Epithelial cell of esophagus (primary cell): ENCODE measurements at regions not wholly inside any gene's neighbourhood (a gene's known extent, or its start where the extent isn't known, plus 50 kb on each side); places are given as distances from the start of the nearest gene placed in this dataset.

ENCODE experiments used
- DNase-seq: peaks from one replicate; pipeline ENCODE4 v3.0.0; 2010; ENCODE audit warnings: low read depth
- H3K4me3 ChIP-seq: 2 replicates; pipeline ENCODE4 v1.5.1; 2011; ENCODE audit warnings: mild to moderate bottlenecking, low read length, control low read depth
- CTCF ChIP-seq: IDR thresholded peaks from 2 replicates; pipeline ENCODE4 v1.5.1; 2011; ENCODE audit warnings: low read depth, mild to moderate bottlenecking, low read length, control low read depth, inconsistent platforms; ENCODE audit not compliant: insufficient read depth; ENCODE audit errors: missing control alignments

GRCh38 chr1:56418151-56418631 is 161.2 kb downstream of the PLPP3 start:
- no peak overlapping the region for H3K4me3 ChIP-seq
- no peak for TF ChIP-seq CTCF
- no peak for DNase-seq

- no peak for TF ChIP-seq CTCF
- H3K4me3 ChIP-seq, result no peak overlapping the region
- DNase-seq, result peak; percentile 28
Measured at GRCh38 chr1:56417646-56418045, 161.7 kb downstream of the PLPP3 start.

GRCh38 chr1:56416495-56416894 is 162.9 kb downstream of the PLPP3 start:
- H3K4me3 ChIP-seq, result no peak overlapping the region
- DNase-seq, result no peak
- TF ChIP-seq CTCF, result no peak

GRCh38 chr1:56415720-56416119 is 163.6 kb downstream of the PLPP3 start:
- DNase-seq, result no peak
- no peak for TF ChIP-seq CTCF
- no peak overlapping the region for H3K4me3 ChIP-seq

GRCh38 chr1:56415258-56415657 is 164.1 kb downstream of the PLPP3 start:
- no peak for TF ChIP-seq CTCF
- no peak for DNase-seq
- no peak overlapping the region for H3K4me3 ChIP-seq

GRCh38 chr1:56414728-56415224 is 164.6 kb downstream of the PLPP3 start:
- H3K4me3 ChIP-seq, result no peak overlapping the region
- peak; percentile 72 for DNase-seq
- no peak for TF ChIP-seq CTCF

GRCh38 chr1:56413671-56414199 is 165.6 kb downstream of the PLPP3 start:
- TF ChIP-seq CTCF, result no peak
- H3K4me3 ChIP-seq, result no peak overlapping the region
- no peak for DNase-seq
